HG03159 (cell line): ENCODE measurements at regions not wholly inside any gene's neighbourhood (a gene's known extent, or its start where the extent isn't known, plus 50 kb on each side); places are given as distances from the start of the nearest gene placed in this dataset.

Experiments used
- ATAC-seq: cut with Tn5 transposase; IDR thresholded peaks from one replicate; pipeline ENCODE4 v1.9.1; 2021; ENCODE audit warnings: mild to moderate bottlenecking, moderate library complexity; ENCODE audit not compliant: unreplicated experiment

DNA sequence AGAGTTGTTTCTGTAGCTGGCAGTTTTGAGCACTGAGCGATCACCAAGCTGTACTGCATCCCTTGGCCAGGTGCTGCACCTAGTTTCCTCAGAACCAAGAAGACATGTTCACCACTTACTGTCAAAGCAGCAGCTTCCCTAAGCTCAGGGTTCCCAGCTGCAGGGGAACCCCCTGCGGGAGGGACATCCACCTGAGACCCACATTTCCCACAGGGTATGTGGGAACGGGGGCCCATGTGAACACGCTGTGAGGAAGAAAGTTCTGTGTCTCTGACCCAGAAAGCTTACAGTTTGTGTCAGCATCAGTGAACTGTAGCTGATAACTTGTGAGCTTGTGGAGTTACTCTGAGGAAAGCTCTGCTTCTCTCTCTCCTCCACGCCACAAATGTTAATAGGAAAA lies 436.8 kb upstream of the IGFBP3 start:
- ATAC-seq: no peak

DNA sequence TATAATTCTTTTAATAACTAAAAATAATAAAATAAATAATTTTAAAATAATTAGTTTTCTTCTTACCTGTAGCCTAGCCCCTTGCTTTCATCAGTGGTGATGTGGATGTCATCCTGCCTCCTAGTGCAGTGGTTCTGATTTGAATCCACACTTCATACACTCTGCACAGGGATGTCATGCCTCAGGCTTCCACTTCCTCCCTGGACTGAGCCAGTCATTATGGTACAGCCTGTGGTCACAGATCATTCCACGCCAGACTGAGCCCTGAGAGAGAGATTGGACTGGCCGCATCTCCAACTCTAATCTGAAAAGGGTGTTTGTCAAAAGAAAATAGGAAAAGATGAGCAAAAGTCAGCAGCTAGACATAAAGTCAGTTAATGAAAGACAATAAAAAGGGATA lies 436.2 kb upstream of the IGFBP3 start:
- no peak for ATAC-seq

DNA sequence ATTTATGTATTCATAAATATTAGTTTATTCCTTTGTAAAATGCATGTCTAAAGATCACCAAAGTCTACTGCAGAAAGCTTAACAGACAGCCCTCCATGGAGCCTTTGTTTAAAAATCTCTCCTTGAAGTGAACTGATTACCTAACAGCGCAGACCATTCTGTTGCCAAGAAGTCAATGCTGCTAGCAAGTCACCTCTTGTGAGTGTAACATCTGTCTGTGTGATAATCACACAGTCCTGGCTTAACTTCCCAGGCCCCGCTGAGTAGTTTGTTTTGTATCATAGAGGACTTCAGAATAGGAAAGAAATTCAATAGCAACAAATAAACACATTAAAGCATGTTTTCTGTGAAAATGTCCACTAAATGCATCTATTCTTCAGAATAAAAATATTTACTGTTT lies 435.3 kb upstream of the IGFBP3 start:
- no peak for ATAC-seq

DNA sequence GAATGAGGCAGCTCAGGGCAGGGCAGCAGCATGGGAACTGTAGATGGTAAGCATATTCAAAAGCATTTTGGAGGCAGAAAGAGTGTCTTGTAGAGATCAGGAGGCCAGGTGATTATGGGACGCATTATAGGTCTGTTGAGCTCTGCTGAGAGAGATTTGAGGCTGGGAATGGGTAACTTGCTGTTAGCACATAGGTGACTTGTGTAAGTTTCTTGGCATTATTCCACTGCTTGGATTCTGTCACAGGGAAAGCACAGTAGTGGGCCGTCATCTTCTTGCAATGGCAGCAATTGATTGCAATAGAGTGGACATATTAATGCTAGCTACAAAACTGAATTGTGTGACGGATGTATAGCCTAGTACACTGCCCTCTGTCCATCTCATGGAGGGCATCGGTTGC lies 434.3 kb upstream of the IGFBP3 start:
- ATAC-seq: no peak

DNA sequence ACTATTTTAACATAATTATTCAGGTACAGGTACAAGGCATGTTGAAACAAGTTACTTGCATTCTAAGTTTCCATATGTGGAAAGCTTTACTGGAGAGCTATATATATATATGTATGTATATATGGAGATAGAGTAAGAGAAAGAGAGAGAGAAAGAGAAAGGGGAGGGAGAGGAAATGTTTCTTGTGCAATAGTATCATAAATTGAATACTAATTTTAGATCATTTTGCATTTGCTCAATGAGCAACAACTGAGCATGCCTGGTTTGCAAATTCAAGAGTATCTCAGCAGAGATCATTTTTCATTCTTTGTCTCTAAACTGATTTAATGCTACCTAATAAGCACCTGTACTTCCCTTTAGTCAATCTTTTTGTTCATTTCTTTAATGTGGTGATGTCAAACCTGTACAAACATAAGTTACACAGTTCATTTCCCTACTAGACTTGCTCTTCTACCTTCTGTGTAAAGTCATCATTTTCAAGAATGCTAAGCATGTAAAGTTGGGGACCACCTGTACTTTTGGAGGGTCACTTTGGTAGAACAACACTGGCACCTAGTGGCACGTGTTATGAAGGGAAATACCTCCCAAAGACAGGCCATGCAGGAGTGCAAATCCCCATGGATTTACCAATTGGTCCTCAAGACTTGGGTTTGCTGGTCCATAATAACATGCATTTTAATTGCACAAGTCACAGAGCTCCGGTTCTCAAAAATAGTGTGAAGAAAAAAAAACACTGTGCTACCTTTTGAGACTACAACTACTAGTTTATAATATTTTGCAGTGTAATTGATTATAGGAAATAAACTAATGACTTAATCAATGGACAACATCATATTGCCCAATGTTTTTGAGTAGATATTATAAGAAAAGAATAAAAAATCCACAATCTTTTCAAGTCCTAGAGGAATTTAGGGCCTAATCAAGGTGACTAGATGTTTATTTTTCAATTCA lies 431.2 kb upstream of the IGFBP3 start:
- ATAC-seq: no peak

DNA sequence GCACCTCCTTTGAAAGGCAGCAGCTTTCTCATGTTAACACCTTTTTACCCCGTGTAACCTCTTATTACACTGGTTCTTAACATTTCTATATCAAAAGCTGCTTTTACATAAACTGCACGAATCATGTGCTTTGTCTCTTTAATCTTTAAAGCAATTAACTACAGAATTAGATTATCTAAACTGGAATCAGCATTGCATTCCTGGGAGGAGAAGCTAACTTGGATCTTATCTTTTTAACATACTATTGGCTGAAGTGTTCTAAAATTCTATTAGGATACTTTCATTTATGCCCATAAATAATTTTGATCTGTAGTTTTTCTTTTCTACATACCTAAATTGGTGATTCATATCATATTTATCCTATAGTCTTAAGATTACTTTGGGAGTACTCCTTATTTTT lies 428.4 kb upstream of the IGFBP3 start:
- ATAC-seq: no peak

DNA sequence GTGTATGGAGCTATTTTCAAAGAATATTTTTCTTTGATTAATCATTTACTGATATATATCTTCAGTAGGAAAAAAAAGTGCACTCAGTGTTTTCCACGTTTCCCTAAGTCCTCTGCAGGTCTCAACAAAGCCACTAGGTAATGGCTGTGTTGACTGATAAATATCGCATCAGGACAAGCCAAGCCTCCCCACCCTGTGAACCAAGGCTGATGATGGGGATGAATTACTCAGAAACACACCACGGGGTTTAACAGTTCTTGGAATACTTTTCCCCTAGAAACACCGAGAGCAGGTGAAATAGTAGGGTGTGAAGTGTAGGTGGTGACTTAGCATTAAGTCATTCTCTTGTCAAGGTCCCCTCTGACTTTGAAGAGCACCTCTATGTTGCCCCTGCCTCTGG lies 423.5 kb upstream of the IGFBP3 start:
- ATAC-seq: no peak

DNA sequence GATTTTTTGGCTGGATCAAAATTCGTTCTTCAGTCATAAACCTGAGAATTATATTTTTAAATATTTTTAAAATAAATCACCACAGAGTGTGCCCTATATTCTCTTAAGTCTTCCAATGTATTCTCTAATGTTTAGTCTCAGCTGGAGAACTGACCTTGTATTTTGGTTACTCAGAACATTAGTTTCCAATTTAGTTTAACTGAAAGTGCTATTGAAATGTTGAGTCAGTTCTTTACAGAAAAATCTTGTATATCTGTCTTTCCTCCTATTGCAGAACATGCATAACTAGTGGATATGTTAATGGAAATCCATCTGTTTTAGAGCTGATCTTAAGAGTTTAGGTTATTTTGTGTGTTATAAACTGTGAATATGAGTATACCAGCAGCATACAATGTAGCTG lies 422.7 kb upstream of the IGFBP3 start:
- ATAC-seq: no peak

DNA sequence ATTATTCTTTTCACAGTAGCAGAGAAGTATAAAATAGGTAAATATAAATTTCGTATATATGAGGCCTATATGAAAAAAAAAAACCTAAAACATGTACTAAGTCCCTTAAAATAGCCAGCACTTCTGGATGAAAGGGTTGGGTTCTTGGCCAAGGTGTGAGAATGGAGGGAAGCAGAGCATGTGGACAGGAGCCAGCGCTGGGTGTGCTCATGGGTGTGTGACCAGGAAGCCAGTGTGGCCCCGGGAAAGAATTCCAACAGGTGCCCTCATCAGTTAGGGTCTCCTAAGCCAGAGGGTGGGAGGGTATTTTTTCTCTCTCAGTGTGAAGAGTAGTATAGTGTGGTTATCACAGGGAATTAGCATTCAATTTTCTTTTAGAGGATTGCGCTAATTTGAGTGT lies 401.9 kb upstream of the IGFBP3 start:
- ATAC-seq: no peak

DNA sequence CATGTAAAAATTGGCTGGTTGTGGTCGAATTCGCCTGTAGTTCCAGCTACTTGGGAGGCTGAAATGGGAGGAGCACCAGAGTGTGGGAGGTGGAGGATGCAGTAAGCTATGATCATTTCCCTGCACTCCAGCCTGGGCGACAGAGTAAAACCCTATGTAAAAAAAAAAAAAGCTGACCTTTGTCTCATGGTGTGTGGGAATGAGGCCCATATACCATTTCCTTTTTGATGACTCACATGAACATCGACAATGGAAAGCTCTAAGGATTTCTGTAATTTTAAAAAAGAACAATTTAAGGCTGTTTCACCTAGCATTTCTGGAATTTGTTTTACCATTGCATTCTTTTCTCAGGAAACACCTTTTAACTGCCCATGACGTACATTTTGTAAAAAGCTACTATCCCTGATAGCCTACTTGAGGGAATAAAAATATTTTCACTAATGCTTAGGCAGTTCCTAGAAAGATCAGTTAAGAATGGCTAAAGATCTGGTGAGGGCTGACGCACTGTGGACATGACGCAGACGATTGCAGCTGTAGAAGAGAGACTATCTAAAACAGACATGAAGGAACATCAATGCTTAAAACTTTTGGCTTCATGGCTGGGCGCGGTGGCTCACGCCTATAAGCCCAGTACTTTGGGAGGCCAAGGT lies 400.6 kb upstream of the IGFBP3 start:
- ATAC-seq: no peak

DNA sequence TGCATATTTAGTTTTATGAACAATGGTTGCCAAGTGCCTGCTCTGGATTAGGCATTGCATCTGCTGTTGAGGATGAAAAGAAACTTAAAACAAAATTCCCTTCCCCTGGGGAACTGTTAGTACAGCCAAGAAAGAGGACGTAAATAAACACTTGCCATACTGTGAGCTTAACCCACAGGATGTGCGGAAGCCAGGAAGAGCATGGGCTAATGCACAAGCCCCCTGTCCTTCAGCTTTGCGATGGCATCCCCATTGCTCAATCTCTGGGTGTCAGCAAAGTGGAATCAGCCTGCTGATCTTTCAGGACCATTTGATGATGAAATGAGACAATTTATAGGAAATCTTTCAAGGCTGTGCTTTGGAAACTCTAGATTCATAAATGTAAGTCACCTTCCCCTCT lies 399.9 kb upstream of the IGFBP3 start:
- ATAC-seq: no peak

DNA sequence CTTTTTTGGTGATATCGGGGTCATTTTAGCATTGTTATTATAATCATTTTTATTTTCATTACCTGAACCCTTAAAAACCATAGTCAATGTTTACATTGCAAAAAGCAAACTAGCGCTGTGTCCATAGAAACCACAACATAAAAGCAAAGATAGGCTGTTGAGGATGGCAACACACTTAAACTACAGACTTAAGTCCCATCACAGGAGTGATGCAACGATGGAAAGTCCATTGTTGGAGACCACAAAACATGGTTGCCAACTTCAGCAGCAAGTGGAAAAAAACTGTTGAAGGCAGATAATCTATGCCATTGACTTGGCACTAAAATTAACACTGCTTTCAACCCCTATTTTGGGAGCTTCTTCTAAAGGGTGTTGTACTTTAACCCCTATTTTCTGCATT lies 398.8 kb upstream of the IGFBP3 start:
- ATAC-seq: no peak

DNA sequence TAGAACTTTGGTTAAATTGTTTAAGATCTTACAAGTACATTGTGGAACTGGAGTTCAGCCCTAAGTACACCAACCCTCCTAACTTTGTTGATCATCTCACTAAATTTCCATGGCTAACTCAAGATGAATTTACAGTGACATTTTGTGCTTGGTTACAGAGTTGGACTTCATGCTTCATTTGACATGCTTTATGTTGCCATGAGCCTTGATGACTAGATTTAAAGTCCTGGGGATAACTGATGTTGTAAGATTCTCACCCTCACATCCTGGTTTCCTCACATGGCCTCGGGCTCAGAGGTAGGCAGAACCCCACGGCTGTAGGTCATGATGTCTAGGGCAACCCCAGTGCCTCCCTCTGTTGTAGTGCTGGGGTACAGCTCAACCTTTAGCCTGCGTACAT lies 397.2 kb upstream of the IGFBP3 start:
- no peak for ATAC-seq

DNA sequence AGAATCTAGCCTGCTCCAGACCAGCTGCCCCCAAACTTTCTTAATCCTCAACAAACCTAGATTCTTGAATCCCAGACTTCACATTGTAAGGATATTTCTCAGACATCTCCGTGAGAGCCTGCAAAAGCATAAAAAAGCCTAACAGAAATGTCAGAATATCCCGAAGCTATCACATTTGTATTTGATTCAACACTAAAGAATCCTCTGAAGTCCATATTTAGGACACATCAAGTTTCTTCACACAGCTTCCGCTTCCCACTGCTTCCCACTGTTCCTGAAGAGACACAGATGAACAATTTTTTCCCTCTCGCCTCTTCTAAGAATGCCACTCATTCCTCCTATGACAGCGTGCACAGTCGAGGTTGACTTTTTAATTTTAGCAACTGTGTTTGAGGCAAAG lies 396.2 kb upstream of the IGFBP3 start:
- ATAC-seq: no peak

DNA sequence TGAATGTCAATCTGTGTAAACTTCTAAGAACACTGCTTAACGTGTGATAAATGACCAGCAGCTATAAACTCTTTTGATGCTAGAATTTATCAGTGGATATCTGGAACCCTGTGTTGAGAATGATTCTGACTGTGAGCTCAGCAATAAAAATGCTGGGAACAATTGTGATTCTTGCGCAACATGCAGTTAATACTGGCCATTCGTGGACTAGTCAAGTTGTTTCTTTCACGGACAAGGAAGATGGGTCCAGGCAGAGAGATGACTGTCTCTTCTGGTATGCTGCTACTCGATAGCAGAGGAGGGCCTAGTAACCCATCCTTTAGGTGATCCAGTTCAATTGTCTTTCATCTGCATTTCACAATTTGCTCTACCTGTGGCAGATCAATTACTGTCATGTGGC lies 394.8 kb upstream of the IGFBP3 start:
- ATAC-seq: no peak

DNA sequence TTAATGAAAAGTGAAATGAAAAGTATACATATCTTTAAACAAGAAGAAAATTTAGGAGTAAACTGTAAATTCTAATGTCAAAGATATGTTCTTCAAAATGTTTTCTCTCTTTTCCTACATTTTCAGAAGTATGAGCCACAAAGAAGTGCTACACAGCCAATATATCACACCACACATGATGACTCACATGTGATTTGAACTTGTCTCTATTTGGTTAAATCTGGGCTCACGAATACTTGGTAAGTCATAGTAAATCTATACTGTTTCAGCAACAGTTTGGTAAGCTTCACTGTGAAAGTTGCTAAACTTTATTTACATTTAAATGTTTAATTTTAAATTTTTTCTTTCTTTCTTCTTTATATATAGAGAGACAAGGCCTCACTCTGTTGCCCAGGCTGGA lies 380.6 kb upstream of the IGFBP3 start:
- ATAC-seq: no peak

DNA sequence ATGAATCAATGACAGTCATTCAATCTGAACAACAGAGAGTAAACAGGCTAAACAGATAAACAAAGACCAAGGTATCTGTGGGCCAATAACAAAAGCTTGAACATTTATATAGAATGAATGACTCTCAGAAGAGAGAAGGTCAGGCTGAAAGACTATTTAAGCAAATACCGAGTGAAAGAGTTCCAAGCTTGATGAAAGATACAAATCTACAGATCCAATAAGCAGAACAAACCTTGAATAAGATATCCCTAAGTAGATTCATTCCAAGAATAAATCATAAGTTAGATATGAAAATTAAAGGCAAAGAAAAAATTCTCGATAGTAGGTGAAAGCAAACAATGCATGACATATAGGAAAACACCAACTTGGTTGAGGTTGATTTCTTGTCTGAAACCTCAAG lies 376.4 kb upstream of the IGFBP3 start:
- ATAC-seq: no peak

DNA sequence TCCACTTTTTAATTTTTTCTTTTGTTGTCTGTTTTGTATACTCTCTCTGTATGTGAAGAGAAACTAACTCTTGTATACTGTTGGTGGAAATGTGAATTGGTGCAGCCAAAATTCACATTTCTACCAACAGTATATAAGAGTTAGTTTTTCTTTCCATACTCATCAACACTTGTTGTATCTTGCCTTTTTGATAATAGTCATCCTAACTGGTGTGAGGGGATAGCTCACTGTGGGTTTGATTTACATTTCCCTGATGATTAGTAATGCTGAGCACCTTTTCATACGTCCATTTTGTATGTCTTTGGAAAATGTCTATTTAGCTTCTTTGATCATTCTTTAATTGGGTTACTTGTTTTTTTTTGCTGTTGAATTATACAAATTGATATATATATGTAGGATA lies 375.5 kb upstream of the IGFBP3 start:
- ATAC-seq: no peak

DNA sequence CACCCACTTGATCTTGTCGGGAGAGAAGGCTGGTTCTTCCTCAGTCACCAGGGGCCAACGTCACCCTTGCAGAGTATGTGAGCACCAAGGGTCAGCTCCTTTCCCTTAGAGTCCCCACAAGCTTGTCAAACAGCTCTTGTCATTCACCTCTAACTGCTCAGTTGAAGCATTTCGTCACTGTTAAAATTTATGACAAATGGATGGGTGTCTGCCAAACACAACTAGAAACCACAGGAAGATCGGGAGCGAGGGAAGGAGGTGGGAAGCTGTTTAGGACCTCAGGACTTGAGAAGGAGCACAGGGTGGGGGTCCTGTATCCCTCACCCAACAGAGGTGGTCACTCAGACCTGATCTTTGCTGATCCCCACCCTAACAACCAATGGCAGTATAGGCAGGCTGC lies 373.3 kb upstream of the IGFBP3 start:
- ATAC-seq: no peak

DNA sequence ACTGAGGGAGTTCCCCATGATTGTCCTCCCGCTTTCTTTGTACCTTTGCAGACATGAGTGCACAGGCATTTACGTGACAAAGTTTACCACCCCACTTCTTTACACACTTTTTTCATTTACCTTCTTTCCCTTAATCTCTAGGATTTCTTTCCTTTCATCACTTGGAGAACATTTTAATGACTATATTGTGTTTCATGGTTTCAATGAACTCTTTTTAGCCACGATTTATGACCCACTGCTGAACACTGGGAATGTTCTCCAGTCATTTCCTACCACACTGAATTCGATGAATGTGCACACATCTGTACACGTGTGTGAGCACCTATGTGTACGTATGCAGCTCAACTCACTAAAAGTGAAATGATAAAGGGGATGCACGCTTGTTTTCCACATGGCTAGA lies 371.7 kb upstream of the IGFBP3 start:
- ATAC-seq: no peak

DNA sequence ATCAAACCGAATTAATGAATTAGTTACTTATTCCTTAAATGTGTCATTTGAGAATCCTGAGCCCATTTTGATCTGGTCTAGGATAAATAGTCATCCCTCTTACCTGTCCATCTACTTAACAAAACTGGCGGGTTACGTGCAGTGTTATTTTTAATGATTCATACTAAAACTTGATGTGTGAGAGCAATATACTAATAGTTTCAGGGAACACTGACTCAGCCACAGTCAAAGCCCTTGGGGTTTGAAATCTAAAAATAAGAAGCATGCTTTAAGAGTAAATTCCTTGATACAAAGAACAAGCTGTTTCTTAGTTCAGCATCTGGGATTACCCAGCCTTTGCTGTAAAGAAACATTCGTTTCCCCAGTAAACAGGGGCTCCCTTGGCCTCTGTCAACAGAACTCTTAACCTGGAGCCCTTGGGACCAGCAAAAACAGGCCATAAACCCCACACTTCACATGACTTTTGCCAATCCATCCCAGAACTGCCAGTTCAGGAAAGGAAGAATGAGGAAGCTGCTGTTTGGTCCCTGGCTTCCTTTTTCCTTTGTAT lies 370.6 kb upstream of the IGFBP3 start:
- peak; percentile 39 for ATAC-seq

DNA sequence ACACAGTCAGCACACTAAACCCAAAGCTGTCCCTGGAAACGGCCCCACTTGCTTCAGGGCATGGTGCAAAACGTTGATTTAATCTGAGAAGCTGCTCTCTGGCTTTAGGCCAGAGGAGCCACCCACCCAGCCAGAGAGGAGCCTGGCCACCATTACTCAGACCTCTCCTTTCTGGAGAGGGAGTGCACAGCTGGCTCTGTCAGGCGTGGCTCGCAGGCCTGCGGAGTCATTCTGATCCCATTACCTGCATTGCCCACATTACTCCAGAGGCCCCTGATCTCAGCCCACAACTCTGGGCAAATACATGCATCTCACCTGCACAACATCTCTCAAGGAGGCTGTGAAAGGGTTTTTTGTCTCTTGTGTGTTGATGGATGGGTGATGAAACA lies 370.0 kb upstream of the IGFBP3 start:
- peak; percentile 64 for ATAC-seq
